ENCODE measurements at regions not wholly inside any gene's neighbourhood (a gene's known extent, or its start where the extent isn't known, plus 50 kb on each side); places are given as distances from the start of the nearest gene placed in this dataset.

GRCh38 chr5:154609251-154609650 lies 131.2 kb upstream of the HAND1 start (continued):
- TF ChIP-seq, protein P1, sequence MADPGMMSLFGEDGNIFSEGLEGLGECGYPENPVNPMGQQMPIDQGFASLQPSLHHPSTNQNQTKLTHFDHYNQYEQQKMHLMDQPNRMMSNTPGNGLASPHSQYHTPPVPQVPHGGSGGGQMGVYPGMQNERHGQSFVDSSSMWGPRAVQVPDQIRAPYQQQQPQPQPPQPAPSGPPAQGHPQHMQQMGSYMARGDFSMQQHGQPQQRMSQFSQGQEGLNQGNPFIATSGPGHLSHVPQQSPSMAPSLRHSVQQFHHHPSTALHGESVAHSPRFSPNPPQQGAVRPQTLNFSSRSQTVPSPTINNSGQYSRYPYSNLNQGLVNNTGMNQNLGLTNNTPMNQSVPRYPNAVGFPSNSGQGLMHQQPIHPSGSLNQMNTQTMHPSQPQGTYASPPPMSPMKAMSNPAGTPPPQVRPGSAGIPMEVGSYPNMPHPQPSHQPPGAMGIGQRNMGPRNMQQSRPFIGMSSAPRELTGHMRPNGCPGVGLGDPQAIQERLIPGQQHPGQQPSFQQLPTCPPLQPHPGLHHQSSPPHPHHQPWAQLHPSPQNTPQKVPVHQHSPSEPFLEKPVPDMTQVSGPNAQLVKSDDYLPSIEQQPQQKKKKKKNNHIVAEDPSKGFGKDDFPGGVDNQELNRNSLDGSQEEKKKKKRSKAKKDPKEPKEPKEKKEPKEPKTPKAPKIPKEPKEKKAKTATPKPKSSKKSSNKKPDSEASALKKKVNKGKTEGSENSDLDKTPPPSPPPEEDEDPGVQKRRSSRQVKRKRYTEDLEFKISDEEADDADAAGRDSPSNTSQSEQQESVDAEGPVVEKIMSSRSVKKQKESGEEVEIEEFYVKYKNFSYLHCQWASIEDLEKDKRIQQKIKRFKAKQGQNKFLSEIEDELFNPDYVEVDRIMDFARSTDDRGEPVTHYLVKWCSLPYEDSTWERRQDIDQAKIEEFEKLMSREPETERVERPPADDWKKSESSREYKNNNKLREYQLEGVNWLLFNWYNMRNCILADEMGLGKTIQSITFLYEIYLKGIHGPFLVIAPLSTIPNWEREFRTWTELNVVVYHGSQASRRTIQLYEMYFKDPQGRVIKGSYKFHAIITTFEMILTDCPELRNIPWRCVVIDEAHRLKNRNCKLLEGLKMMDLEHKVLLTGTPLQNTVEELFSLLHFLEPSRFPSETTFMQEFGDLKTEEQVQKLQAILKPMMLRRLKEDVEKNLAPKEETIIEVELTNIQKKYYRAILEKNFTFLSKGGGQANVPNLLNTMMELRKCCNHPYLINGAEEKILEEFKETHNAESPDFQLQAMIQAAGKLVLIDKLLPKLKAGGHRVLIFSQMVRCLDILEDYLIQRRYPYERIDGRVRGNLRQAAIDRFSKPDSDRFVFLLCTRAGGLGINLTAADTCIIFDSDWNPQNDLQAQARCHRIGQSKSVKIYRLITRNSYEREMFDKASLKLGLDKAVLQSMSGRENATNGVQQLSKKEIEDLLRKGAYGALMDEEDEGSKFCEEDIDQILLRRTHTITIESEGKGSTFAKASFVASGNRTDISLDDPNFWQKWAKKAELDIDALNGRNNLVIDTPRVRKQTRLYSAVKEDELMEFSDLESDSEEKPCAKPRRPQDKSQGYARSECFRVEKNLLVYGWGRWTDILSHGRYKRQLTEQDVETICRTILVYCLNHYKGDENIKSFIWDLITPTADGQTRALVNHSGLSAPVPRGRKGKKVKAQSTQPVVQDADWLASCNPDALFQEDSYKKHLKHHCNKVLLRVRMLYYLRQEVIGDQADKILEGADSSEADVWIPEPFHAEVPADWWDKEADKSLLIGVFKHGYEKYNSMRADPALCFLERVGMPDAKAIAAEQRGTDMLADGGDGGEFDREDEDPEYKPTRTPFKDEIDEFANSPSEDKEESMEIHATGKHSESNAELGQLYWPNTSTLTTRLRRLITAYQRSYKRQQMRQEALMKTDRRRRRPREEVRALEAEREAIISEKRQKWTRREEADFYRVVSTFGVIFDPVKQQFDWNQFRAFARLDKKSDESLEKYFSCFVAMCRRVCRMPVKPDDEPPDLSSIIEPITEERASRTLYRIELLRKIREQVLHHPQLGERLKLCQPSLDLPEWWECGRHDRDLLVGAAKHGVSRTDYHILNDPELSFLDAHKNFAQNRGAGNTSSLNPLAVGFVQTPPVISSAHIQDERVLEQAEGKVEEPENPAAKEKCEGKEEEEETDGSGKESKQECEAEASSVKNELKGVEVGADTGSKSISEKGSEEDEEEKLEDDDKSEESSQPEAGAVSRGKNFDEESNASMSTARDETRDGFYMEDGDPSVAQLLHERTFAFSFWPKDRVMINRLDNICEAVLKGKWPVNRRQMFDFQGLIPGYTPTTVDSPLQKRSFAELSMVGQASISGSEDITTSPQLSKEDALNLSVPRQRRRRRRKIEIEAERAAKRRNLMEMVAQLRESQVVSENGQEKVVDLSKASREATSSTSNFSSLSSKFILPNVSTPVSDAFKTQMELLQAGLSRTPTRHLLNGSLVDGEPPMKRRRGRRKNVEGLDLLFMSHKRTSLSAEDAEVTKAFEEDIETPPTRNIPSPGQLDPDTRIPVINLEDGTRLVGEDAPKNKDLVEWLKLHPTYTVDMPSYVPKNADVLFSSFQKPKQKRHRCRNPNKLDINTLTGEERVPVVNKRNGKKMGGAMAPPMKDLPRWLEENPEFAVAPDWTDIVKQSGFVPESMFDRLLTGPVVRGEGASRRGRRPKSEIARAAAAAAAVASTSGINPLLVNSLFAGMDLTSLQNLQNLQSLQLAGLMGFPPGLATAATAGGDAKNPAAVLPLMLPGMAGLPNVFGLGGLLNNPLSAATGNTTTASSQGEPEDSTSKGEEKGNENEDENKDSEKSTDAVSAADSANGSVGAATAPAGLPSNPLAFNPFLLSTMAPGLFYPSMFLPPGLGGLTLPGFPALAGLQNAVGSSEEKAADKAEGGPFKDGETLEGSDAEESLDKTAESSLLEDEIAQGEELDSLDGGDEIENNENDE (IDR thresholded peaks at IDR 0.05; ENCODE audit: insufficient replicate concordance, low read length), result no peak
- no peak for TF ChIP-seq EGR1 (IDR thresholded peaks at IDR 0.05; ENCODE audit: borderline replicate concordance, low read depth, low read length)
- no peak for TF ChIP-seq TEAD4 (IDR thresholded peaks at IDR 0.05; ENCODE audit: low read depth, low read length)
- TF ChIP-seq TBP (IDR thresholded peaks at IDR 0.05; ENCODE audit: low read depth, low read length), result no peak
- no peak for TF ChIP-seq SP4 (IDR thresholded peaks at IDR 0.05; ENCODE audit: low read length)
- no peak for TF ChIP-seq POLR2A (IDR thresholded peaks at IDR 0.05; ENCODE audit: control extremely low read depth in 1 of 2, low read depth in 2 of 2, low read length in 2 of 2)
- TF ChIP-seq EP300 (IDR thresholded peaks at IDR 0.05; ENCODE audit: borderline replicate concordance in 1 of 2, low read depth in 2 of 2, low read length in 2 of 2), result no peak
- no peak for TF ChIP-seq SUZ12 (IDR thresholded peaks at IDR 0.05; ENCODE audit: low read length)
- TF ChIP-seq RBBP5 (IDR thresholded peaks at IDR 0.05; ENCODE audit: borderline replicate concordance, low read depth, low read length), result no peak
- no peak for TF ChIP-seq JUND (IDR thresholded peaks at IDR 0.05; ENCODE audit: low read length)
